ENCODE measurements at regions not wholly inside any gene's neighbourhood (a gene's known extent, or its start where the extent isn't known, plus 50 kb on each side); places are given as distances from the start of the nearest gene placed in this dataset.

DNA sequence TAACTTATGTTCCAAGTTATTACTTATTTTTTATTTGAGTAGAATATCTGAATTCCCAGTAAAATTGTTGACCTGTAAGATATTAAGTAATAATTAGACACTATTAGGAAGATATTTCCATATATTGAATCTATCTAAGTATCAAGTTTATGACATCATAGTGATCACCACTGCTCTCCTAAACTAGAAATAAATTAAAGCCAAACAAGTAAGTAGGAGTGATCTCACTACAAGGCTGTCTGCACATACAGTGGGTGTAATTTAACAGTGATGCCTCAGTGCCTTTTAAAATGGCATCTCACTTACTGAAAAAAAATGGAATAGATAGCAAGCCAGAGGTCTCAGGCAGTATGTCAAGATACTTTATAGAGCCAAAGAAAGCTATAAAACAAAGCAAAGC lies 789.6 kb downstream of the KCTD16 start:
- TF ChIP-seq, protein P1, sequence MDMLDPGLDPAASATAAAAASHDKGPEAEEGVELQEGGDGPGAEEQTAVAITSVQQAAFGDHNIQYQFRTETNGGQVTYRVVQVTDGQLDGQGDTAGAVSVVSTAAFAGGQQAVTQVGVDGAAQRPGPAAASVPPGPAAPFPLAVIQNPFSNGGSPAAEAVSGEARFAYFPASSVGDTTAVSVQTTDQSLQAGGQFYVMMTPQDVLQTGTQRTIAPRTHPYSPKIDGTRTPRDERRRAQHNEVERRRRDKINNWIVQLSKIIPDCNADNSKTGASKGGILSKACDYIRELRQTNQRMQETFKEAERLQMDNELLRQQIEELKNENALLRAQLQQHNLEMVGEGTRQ (IDR thresholded peaks at IDR 0.05; ENCODE audit: low read depth, low read length) = no peak
- no peak for TF ChIP-seq NFE2L2 (IDR thresholded peaks at IDR 0.05; ENCODE audit: low read depth, low read length)
- TF ChIP-seq, protein P2, sequence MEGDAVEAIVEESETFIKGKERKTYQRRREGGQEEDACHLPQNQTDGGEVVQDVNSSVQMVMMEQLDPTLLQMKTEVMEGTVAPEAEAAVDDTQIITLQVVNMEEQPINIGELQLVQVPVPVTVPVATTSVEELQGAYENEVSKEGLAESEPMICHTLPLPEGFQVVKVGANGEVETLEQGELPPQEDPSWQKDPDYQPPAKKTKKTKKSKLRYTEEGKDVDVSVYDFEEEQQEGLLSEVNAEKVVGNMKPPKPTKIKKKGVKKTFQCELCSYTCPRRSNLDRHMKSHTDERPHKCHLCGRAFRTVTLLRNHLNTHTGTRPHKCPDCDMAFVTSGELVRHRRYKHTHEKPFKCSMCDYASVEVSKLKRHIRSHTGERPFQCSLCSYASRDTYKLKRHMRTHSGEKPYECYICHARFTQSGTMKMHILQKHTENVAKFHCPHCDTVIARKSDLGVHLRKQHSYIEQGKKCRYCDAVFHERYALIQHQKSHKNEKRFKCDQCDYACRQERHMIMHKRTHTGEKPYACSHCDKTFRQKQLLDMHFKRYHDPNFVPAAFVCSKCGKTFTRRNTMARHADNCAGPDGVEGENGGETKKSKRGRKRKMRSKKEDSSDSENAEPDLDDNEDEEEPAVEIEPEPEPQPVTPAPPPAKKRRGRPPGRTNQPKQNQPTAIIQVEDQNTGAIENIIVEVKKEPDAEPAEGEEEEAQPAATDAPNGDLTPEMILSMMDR (conservative IDR thresholded peaks at IDR 0.05; ENCODE audit: low read depth, low read length) = no peak
- TF ChIP-seq POLR2A (IDR thresholded peaks at IDR 0.05; ENCODE audit: low read depth, low read length) = no peak
- TF ChIP-seq RFX5 (IDR thresholded peaks at IDR 0.05; ENCODE audit: low read depth, low read length) = no peak
- no peak for TF ChIP-seq SMC3 (IDR thresholded peaks at IDR 0.05; ENCODE audit: low read depth, low read length)
- TF ChIP-seq RAD21 (IDR thresholded peaks at IDR 0.05; ENCODE audit: low read length) = no peak
- TF ChIP-seq MAFK (IDR thresholded peaks at IDR 0.05; ENCODE audit: low read depth, low read length) = no peak

Data from IMR-90 (cell line).